ENCODE measurements at regions not wholly inside any gene's neighbourhood (a gene's known extent, or its start where the extent isn't known, plus 50 kb on each side); places are given as distances from the start of the nearest gene placed in this dataset.
A peak's percentile ranks its signal among the peaks of the same experiment; 100 is the strongest.

DNA sequence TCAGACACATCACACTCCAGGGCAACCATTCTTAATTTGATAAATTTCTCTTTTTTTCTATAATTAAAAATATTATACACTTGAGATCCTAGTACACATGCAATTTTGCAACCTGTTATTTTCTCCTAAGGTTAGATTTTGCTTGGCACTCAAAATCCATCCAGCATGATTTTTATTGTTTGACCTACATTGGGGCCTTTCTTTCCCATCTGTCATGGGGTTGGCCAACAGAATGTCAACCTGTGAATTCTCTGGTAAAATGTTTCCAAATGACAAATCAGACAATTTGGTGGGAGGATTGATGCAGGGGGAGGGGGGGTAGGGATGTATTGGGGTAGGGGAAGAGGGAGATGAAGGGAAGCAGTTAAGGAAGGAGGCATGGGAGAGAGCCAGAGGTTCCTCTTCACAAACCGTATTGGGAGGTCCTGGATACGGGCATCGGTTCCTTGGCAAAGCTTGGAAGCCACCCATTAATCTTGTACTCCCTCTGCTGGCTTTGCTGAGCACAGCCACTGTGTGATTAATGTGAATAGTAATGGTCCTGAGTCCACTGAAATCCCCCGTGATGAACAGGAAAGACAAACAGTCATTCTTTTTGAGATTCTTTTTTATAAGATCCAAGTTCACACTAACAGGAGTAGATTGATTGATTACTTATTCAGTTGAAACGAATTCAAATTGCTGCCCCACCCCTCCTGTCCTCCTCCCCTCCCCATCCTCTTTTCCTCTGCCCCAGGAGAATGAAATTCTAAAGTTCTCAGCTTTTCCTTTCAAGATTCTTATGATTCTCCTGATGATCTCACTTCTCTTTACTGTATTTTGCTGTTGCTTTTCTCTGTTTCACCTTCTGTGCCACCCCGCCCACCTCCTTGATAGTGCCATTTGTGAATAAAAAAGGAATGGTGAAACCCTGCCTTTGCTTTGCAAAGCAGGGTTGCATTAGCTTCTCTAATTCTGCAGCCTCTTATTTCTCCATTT, 82.2 kb upstream of the SLC25A26 start:
- no peaks in the 10 kb centered on the region for H3K9me3 ChIP-seq
- no peak for TF ChIP-seq POLR2A (IDR thresholded peaks at IDR 0.05)
- TF ChIP-seq, protein P1, sequence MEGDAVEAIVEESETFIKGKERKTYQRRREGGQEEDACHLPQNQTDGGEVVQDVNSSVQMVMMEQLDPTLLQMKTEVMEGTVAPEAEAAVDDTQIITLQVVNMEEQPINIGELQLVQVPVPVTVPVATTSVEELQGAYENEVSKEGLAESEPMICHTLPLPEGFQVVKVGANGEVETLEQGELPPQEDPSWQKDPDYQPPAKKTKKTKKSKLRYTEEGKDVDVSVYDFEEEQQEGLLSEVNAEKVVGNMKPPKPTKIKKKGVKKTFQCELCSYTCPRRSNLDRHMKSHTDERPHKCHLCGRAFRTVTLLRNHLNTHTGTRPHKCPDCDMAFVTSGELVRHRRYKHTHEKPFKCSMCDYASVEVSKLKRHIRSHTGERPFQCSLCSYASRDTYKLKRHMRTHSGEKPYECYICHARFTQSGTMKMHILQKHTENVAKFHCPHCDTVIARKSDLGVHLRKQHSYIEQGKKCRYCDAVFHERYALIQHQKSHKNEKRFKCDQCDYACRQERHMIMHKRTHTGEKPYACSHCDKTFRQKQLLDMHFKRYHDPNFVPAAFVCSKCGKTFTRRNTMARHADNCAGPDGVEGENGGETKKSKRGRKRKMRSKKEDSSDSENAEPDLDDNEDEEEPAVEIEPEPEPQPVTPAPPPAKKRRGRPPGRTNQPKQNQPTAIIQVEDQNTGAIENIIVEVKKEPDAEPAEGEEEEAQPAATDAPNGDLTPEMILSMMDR (IDR thresholded peaks at IDR 0.05): peak; percentile 47 to 83 (median 70)
- no peaks in the 10 kb centered on the region for H3K36me3 ChIP-seq
- no peak overlapping the region for H3K4me3 ChIP-seq
- H3K27me3 ChIP-seq: no peaks in the 10 kb centered on the region
- ATAC-seq: peak; percentile 69
- WGBS, 2 donors (ENCODE audit: low coverage in 1 of 2): 6 to 15% methylated on average over 5 to 6 of the region's 6 CpGs
- H3K27ac ChIP-seq: no peak overlapping the region
- peaks cover 0 to 3% (median 0%) of the 10 kb centered on the region in 3 donors for H3K4me1 ChIP-seq

DNA sequence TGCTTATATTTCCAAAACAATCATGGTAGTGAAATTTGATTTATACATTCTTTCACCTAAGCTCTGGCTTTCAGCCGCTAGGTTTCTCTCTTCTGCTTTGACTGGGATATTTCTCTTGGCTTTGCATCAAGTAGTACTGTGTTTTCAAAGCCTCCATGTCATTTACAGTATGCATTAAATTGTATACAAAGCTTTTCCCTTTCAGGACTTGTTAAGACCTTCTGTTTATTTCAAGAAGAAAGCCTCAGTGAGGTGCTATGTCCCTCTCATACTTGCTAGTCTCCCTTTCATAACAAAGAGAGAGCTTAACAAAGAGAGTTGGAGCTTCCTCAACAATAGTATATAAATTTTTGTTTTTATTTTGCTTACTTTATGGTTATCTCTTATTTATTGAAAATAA, 84.2 kb upstream of the SLC25A26 start:
- Histone ChIP-seq H3K4me1 (peaks cover 0 to 3% (median 0%) of the 10 kb centered on the region in 3 donors), H3K36me3 (no peaks in the 10 kb centered on the region)

DNA sequence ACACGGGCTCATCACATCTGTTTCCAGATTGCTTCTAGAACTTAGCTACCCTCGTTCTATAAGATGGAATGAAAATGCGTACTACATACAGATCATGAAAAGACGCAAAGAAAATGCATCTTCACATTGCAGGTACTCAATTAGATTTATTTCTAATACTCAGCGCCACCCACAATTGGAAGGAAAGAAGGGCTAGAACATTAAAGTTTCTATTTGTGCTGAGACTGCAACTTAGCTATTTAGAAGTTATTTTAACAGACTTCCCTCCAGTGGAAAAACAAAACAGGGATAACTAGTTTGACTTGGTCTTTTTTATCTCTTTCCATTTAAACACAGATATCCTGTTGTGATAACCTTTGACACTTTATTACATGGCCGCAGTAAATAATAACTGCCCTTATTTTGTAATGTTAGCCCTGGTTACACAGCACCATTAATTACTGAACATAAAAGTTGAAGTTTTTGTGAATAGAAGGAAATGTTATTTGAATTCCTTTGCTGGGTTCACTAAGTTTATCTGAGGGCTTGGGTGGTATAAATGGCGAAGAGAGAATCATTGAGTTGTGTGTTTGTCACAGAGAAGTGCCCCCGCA, 86.9 kb upstream of the SLC25A26 start:
- Histone ChIP-seq H3K4me3 (no peak overlapping the region), H3K27me3 (no peaks in the 10 kb centered on the region), H3K27ac (no peak overlapping the region), H3K9me3 (no peaks in the 10 kb centered on the region), H3K4me1 (peaks cover 0 to 3% (median 0%) of the 10 kb centered on the region in 3 donors), H3K36me3 (no peaks in the 10 kb centered on the region)
- 78 to 84% methylated on average over 6 to 8 of the region's 8 CpGs for WGBS, 2 donors (ENCODE audit: low coverage in 1 of 2)
- ATAC-seq: no peak
- TF ChIP-seq, protein P1 (IDR thresholded peaks at IDR 0.05): no peak
- TF ChIP-seq EP300 (IDR thresholded peaks at IDR 0.05): no peak
- no peak for TF ChIP-seq POLR2AphosphoS5 (IDR thresholded peaks at IDR 0.05)
- no peak for TF ChIP-seq POLR2A (IDR thresholded peaks at IDR 0.05)

More for the DNA sequence above, 84.2 kb upstream of the SLC25A26 start:
- H3K27ac ChIP-seq: no peak overlapping the region
- ATAC-seq: no peak
- 63 to 71% methylated on average over 1 of the region's 1 CpG for WGBS, 2 donors (ENCODE audit: low coverage in 1 of 2)
- no peak overlapping the region for H3K4me3 ChIP-seq
- H3K27me3 ChIP-seq: no peaks in the 10 kb centered on the region
- H3K9me3 ChIP-seq: no peaks in the 10 kb centered on the region
- TF ChIP-seq, protein P1 (IDR thresholded peaks at IDR 0.05): no peak
- no peak for TF ChIP-seq EP300 (IDR thresholded peaks at IDR 0.05)
- TF ChIP-seq POLR2A (IDR thresholded peaks at IDR 0.05): no peak
- no peak for TF ChIP-seq POLR2AphosphoS5 (IDR thresholded peaks at IDR 0.05)

DNA sequence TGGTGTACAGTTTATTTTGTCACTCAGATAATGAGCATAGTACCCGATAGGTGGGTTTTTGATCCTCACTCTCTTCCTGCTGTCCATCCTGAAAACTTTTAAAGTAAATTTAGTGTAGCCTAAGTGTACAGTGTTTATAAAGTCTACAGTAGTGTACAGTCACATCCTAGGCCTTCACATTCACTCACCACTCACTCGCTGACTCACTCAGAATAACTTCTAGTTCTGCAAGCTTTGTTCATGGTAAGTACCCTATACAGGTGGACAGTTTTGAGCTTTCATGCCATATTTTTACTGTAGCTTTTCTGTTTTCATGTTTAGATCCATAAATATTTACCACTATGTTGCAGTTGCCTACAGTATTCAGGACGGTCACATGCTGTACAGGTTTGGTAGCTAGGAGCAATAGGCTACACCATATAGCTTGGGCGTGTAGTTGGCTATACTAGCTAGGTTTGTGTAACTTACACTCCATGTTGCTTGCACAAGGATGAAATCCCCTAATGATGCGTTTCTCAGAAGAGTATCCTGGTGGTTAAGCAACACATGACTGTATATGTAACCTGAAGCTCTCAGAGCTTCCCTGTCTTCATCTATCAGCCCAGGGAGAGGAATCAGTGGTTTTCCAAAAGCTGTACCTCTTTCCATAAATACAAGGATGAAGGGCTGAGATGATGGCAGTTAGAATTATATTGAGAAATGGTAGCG, 87.6 kb upstream of the SLC25A26 start:
- H3K27ac ChIP-seq: no peak overlapping the region
- no peak for TF ChIP-seq POLR2A (IDR thresholded peaks at IDR 0.05)
- no peak for TF ChIP-seq POLR2AphosphoS5 (IDR thresholded peaks at IDR 0.05)
- TF ChIP-seq EP300 (IDR thresholded peaks at IDR 0.05): no peak
- TF ChIP-seq, protein P1 (IDR thresholded peaks at IDR 0.05): no peak
- no peaks in the 10 kb centered on the region for H3K9me3 ChIP-seq
- H3K4me3 ChIP-seq: no peak overlapping the region
- WGBS, 2 donors (ENCODE audit: low coverage in 1 of 2): 95 to 100% methylated on average over 3 to 5 of the region's 6 CpGs
- no peaks in the 10 kb centered on the region for H3K36me3 ChIP-seq
- no peaks in the 10 kb centered on the region for H3K27me3 ChIP-seq
- no peaks in the 10 kb centered on the region for H3K4me1 ChIP-seq
- no peak for ATAC-seq
